Hematopoietic multipotent progenitor cell treated with erythropoietin and hydrocortisone succinate and interleukin-3 and kit ligand, for 4 days (in vitro differentiated cells): ENCODE measurements at regions not wholly inside any gene's neighbourhood (a gene's known extent, or its start where the extent isn't known, plus 50 kb on each side); places are given as distances from the start of the nearest gene placed in this dataset.
"Not testable (repeated sequence)": the region's sequence is repeated elsewhere in the genome, so short reads cannot be mapped to it uniquely, and the experiment has no call there.

Experiments used
- DNase-seq: peaks from one replicate; pipeline ENCODE4 v3.0.0-alpha.2; 2015

DNA sequence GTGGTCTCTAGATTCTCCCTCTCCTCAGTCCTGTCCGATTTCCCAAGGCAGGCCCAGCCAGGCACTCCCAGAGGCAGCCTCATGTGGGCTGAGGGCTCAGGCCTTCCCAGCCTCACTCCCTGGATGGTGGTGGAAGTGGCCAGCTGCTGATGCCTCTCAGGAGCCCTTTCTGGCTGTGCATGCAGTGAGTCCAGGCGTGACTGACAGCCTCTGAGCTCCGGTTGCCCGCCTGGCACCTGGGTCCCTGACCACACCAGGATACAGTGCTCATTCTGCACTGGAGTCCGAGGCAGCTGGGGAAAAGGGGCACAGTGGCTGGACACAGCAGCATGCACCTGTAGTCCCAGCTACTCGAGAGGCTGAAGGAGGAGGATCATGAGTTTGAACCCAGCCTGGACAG lies 132.6 kb downstream of the CUL2 start:
- DNase-seq = no peak

DNA sequence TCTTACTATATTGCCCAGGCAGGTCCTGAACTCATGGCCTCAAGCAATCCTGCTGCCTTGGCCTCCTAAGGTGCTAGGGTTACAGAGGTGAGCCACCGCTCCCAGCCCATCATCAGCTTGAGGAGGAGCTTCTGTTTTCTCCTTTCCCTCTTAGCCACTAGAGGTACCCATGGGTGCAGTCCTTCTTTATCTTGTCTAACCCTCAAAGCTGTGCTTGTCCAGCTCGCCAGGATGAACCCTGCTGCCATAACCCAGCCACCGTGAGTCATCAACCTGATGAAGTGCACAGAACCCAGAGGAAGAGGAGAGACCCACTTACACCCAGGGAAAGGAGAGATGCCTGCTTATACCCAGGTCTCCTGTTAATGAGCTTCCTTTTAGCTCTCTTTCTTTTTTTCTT lies 133.4 kb downstream of the CUL2 start:
- DNase-seq = no peak

DNA sequence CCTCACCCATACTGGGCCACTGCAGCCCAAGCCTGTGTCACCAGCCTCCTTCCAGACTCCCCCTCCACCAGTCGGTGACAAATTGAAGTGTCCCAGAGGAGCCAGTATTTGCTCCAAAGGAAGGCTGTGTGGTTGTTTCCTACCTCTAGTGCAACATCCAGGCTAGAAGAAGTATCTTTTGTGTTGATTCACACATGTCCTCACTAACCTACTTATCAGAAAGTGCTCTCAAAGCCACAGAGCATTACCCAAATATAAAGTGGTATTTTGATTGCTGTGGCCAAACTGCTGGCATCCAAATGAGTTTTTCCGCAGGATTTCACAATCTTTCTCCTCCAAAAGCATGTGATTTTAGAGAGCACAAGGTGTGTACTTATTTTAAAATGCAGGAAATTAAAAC lies 134.8 kb downstream of the CUL2 start:
- no peak for DNase-seq

GRCh38 chr10:34954142-34954541 lies 136.0 kb downstream of the CUL2 start:
- no peak for DNase-seq

DNA sequence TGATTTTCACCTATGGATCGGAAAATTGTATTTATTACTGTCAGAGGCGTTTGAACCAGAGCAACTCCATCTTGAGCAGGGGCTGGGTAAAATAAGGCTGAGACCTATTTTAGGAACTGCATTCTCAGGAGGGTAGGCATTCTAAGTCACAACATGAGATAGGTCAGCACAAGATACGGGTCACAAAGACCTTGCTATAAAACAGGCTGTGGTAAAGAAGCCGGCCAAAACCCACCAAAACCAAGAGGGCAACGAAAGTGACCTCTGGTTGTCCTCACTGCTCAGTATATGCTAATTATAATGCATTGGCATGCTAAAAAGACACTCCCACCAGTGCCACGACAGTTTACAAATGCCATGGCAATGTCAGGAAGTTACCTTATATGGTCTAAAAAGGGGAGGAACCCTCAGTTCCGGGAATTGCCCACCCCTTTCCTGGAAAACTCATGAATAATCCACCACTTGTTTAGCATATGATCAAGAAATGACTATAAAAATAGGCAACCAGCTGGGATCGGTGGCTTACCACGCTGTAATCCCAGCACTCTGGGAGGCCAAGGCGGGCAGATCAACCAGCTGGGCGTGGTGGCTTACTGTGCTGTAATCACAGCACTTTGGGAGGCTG lies 136.3 kb upstream of the PARD3 start:
- DNase-seq = not testable (repeated sequence)

DNA sequence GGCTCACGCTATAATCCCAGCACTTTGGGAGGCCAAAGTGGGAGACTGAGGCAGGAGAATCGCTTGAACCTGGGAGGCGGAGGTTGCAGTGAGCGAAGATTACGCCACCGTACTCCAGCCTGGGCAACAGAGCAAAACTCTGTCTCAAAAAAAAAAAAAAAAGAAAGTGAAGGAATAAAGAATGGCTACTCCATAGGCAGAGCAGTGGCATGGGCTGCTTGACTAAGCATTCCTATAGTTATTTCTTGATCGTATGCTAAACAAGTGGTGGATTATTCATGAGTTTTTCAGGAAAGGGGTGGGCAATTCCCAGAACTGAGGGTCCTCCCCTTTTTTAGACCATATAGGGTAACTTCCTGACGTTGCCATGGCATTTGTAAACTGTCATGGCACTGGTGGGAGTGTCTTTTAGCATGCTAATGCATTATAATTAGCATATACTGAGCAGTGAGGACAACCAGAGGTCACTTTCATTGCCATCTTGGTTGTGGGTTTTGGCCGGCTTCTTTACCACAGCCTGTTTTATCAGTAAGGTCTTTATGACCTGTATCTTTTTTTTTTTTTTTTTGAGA lies 130.9 kb upstream of the PARD3 start:
- not testable (repeated sequence) for DNase-seq

- DNase-seq = no peak
Observed at GRCh38 chr10:34941471-34942357, 126.6 kb upstream of the PARD3 start.

- no peak for DNase-seq
Observed at GRCh38 chr10:34940436-34940835, 125.3 kb upstream of the PARD3 start.

DNA sequence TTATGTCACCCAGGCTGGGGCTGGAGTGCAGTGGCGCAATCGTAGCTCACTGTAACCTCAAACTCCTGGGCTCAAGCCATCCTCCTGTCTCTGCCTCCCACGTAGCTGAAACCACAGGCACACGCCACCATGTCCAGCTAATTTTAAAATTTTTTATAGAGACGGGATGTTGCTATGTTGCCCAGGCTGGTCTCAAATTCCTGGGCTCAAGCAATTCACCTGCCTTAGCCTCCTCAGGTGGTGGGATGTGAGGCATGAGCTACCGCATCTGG lies 123.2 kb upstream of the PARD3 start:
- no peak for DNase-seq

DNA sequence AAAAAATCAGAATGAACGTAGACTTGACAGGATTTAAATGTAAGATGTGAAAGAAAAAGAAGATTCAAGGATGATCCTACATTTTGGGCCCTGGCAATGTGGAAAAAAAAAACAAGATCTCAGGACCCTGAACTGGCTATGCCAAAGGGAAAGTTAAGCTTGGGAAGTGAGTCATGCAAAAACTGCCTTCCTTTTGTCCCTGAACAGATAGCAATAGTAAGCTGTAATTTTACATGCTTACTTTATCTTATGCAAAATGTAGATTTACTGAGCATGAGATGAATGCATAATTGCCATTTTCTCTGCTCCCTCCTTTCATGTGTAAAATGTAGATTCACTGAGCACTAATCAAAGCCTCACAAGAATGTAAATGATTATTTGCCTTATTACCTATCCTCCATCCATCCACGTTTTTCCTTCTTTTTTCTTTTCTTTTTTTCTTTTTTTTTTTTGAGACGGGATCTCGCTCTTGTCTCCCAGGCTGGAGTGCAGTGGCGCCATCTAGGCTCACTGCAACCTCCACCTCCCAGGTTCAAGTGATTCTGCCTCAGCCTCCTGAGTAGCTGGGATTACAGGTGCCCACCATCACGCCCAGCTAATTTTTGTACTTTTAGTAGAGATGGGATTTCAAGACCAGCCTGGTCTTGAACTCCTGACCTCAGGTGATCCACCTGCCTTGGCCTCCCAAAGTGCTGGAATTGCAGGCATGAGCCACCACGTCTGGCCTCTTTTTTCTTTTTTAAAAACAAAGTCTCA lies 122.7 kb upstream of the PARD3 start:
- not testable (repeated sequence) for DNase-seq

- no peak for DNase-seq
Observed at GRCh38 chr10:34936061-34936460, 121.0 kb upstream of the PARD3 start.

DNA sequence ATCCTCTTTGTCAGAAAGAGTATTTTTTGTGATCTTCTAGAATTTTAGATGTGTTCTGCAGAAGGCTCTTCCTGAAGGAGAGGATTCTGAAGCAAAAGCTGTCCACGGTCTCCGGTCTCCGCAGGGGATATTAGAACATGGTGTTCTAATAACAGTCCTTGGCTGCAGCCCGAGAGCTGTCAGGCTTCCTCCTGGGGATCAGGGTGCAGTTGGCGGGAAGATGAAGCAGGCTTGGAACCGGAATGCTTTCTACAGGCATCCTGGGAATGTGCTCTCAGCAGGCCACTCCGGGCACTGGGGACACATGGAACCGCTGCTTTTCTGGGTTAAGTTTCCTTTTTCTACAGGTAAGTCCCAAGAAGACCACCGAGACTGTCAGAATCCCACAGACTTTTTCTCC lies 118.6 kb upstream of the PARD3 start:
- no peak for DNase-seq

- DNase-seq = no peak
Observed at GRCh38 chr10:34932235-34932634, 117.1 kb upstream of the PARD3 start.

GRCh38 chr10:34931216-34931615 lies 116.1 kb upstream of the PARD3 start:
- no peak for DNase-seq

DNA sequence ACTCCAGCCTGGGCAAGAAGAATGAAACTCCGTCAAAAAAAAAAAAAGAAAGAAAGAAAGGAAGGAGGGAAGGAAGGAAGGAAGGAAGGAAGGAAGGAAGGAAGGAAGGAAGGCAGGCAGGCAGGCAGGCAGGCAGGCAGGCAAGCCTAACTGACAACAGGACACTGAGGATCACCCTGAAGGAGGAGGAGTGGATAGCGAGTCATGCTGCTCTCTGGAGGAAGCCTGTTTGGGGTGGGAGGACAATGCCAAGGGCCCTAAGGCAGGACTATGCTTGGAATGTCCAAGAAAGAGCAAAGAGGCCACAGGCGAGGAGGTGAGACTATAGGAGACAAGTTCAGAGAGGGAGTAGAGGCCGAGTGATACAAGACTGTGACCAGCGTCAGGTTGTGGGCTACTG lies 107.0 kb upstream of the PARD3 start:
- no peak for DNase-seq

- DNase-seq = no peak
Observed at GRCh38 chr10:34920578-34920977, 105.5 kb upstream of the PARD3 start.

DNA sequence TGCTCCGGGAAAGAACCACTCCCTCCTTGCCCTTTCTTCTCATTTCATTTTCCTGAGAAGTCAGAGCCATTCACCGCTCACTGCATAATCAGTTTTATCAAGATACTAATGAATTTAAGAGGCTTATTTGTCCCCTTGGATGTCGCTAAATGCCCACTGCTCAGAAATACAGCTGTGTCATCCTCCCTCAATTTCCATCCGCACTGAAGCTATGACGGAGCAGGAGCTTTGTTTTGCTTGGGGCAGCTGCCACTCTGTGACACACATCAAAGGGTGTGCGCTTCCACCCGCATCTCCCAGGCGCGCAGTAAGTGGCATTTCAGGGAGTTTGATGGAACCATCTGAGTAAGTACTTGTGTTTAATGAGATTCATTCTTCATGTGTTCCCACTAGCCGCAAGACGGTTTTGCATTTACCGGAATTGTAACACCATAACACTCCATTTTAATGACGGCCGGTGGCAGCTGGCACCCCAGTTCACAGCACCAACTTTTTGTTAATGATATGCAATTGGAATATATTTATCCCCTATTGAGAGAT lies 103.8 kb upstream of the PARD3 start:
- DNase-seq = no peak

DNA sequence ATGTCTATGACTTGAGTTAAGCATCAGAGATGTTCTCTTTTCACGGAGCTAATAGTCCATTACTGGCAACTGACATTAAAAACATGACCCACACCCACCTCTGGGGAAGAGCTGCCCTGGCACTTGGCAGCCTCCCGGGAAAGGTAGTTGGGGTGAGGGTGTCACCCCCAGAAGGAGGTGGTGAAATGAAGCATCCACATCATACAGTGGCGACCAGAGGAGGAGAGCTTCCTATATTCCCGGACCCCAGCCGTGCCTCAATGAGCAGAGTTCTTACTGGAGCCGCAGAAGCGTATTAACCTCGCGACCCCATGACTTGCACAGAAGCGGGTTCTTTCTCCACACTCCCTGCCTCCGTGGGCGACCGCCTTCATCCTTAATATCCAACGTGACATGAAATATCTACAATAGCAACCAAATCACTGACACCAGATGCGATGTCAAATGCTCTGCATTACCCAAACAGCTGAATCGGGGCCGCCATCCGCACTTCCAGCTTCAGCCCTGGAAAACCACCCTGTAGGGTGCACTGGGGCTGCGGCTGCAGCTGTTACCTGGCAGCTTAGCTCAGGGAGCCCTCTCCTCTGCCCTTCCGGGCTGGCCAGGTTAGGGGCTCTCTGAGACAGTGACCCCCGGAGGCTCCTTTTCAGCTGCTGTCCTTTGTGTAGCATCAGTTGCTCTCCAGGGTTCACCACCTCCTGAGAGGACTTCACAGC lies 103.1 kb upstream of the PARD3 start:
- DNase-seq = no peak

DNA sequence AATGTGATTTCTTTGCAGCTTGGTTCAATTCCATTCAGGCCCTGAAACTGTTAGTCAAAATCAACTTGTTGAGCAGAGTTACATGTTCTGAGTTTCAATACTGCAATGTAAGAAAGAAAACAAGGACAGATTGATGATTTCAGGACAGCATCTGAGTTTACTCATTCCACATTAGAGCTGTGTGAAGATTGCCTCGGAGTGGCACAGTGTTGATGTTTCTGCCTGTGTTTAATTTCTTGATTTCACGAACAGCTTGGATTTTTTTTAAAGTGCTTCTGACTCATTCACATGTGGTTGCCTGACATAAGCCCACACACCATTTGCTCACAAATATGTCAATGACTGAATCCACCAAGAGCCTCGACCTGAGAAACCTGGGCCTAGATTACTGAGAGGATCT lies 101.2 kb upstream of the PARD3 start:
- no peak for DNase-seq

- no peak for DNase-seq
Observed at GRCh38 chr10:34912771-34913170, 97.7 kb upstream of the PARD3 start.

GRCh38 chr10:34911661-34912205 lies 96.6 kb upstream of the PARD3 start:
- DNase-seq = no peak

GRCh38 chr10:34908481-34908880 lies 93.4 kb upstream of the PARD3 start:
- no peak for DNase-seq
